Stimulated activated CD8-positive, alpha-beta memory T cell treated with anti-CD3 and anti-CD28 coated beads, Interleukin-2, amount 100 ng/mL, for 48 hours (primary cell): ENCODE measurements at regions not wholly inside any gene's neighbourhood (a gene's known extent, or its start where the extent isn't known, plus 50 kb on each side); places are given as distances from the start of the nearest gene placed in this dataset.

ENCODE experiments used
- DNase-seq, 2 donors: peaks; one replicate each; pipeline ENCODE4 v3.0.0-alpha.2; 2020; ENCODE audit warnings: low read depth in 2 of 2

- DNase-seq = no peak
Measured at GRCh38 chr4:60745800-60746571, 454.1 kb upstream of the ADGRL3 start.

DNA sequence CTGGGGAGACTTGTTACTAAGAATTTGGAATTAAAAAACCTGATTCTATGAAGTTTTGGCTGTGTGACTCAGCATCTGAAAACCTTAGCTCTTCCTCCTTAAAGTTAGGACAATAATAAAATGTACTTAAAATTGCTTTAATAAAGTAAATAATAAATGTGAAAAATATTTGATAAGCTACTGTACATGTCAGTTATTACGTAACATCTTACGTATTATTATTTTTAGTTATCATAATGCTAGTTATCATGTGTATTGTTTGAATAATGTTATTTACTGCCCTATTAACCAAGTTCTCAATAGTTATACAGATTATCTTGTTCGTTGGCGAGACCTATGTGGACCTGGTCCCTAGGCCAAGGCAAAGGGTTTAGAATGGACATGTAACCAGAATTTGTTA is 449.2 kb upstream of the ADGRL3 start:
- no peak for DNase-seq

DNA sequence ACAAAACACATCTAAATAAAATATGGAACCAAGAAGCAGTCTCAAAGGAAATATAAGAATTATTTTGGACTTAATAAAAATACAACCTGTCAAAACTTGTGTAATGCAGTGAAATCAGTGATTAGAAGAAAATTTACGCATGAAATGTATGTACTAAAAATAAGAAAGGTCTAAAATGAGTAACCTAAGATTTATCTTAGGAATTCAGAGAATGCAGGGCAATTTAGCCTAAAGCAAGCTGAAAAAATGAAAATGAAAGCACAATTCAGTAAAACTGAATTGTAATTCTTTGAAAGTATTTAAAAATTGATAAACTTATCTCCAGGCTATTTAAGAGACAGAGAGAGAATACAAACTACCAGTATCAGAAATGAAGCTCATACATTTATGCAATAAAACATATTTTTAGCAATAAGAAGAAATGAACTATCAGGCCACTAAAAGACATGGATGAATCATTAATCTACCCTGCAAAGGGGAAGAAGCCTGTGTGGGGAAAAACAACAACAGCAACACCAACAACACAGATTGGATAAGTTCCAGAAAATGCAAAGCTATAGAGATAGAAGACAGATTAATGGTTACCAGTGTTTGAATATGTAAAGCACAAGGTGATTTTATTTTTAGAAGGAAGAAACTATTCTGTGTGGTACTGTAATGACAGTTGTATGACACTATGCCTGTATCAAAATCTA is 442.0 kb upstream of the ADGRL3 start:
- DNase-seq = no peak

DNA sequence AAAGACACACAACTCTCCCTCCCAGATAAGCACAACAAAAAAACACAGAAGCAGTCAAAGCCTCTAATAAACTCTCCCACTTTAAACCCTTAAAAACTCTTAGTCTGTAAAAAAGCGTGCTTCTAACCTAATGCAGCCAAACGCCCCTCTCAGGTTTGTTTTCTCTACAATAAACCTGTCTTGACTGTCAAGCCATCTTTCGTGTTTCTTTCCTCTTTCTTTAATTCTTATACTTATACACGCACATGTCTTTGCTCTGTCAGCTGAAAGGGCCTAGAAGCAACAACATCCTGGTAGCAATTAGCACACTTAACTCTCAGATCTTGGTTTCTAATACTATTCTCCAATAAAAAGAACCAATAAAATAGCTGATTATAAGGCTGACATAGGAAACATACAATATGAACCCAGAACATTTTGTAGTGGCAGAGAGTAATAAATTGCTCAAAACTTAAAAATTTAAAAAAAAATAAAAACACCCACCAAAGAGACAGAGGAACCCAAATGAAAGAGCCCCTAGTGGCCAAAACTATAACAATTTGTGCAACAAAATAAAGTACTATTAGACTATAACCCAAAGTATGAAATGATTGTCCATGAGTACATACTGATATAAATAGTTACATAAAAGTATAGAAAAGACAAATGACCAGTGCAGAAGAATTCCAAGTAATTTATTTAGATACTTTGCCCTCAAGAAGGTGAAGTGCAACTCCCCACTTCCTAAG is 440.4 kb upstream of the ADGRL3 start:
- no peak for DNase-seq

- no peak for DNase-seq
Measured at GRCh38 chr4:60780874-60781273, 419.3 kb upstream of the ADGRL3 start.

GRCh38 chr4:60790608-60791007 is 409.5 kb upstream of the ADGRL3 start:
- DNase-seq = no peak

DNA sequence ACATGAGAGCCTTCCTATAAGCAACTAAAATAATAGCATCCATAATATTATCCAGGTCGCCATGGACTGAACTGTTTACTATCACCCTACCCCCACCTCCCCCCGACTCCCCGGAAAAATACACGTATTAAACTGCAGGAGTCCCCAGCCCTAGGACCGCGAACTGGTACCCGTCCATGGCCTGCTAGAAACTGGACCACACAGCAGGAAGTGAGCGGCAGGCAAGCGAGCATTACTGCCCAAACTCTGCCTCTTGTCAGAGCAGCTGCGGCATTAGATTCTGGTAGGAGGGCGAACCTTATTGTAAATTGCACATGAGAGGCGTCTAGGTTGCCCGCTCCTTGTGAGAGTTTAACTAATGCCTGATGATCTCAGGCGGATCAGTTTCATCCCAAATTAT is 405.8 kb upstream of the ADGRL3 start:
- DNase-seq = no peak

- DNase-seq = no peak
Measured at GRCh38 chr4:60799214-60799613, 400.9 kb upstream of the ADGRL3 start.

DNA sequence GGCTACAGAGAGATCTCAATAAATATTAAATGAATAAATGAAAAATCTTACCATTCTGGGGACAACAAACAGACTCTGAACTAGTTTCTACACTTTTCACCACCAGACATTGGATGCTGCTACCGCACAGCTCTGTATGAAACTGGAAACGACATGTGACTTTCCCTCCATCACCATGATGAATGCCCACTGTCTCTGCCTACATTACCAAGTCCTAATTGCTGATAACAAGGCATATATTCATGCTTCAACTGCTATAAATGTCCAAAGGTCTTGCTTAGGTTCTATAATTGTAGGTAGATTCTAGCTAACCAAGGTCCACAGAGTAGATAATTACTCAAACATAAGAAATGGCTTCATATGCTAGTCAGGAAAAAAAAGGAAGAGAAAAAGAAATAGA is 399.4 kb upstream of the ADGRL3 start:
- DNase-seq = no peak

- DNase-seq = no peak
Measured at GRCh38 chr4:60805500-60806313, 394.4 kb upstream of the ADGRL3 start.

GRCh38 chr4:60808726-60809485 is 391.2 kb upstream of the ADGRL3 start:
- no peak for DNase-seq

DNA sequence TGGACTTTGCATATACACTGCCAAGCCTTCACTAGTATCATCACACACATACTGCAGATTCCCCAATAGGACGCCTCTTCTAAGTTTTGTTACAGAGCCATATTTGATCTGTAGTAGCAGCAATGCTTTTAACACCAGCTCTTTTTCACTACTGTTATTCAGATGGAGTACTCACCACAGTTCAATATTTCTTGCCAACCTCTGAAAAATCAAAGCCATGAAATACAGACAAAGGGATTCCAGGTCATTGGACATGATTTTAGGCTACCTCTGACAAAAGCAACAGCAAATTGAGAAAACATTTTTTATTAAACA is 390.7 kb upstream of the ADGRL3 start:
- DNase-seq = no peak

GRCh38 chr4:60812811-60813210 is 387.3 kb upstream of the ADGRL3 start:
- DNase-seq = no peak

DNA sequence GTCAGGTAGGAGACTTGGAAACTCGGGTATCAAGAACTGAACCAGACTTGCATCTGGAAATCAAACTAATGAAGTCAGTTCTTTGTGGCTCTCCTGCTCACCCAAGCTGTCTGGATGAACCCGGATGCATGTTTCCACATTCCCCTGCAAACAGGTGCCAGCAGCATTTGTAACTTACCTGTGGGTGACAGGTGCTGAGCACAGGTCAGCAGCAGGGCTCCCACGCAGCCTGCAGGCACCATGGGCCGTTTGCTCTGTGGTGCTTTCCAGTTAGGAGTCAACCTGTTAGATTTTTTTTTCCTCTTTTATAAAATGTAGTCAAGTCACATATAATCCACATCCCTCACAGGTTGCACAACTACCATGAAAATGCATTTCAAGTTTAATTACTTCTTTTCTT is 385.6 kb upstream of the ADGRL3 start:
- DNase-seq = no peak

DNA sequence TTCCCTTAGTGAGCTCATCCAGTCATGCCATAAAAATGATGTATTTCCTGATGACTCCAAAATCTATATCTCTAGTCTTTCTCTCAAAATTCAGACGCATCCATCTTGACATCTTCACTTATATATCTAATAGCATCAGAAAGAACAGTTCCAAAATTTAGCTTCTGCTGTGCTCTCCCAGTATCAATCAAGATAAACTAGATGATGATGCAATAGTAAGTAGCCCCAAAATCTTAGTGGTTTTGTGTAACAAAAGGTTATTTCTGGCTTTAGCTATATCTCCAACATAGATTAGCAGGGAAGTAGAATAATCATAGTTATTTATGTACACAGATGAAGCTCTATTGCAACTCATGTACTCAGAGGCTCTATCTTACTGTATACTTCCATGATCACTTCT is 382.5 kb upstream of the ADGRL3 start:
- DNase-seq = no peak

DNA sequence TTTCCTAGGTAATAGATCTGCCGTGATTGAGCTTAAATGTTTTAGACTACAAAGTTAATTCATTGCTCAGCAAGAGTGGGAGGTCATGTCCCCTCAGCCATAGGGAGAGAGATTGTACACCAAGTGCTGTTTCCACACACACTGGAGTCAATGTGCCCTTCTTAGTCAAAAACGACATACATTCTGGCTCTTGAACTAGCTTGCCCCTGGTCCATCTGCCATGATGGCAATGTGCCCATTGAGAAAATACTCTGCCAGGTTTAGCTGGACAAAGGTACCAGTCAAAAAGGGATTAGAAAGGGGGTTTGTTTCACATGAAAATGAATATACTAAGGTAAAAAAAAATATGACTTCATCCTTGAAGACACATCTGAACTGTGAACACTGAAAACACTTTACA is 377.1 kb upstream of the ADGRL3 start:
- DNase-seq = no peak

DNA sequence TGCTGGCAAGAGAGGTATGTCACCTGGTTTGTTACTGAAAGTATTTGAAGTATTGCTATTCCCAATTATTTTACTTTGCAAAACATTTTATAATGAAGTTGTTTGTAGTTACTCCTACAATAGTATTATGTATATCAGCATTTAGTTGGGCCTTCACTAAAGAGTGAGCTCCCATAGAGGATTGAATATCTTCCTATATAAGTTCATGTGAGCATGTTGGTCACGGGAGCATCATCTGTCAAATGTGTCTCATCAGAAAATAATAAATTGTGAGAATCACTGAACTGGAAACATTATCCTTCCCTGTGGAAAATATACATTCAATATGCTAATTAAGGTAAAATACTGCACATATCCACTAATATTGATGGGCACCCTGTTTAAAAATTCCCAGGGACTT is 360.1 kb upstream of the ADGRL3 start:
- no peak for DNase-seq

GRCh38 chr4:60846678-60847077 is 353.4 kb upstream of the ADGRL3 start:
- no peak for DNase-seq

GRCh38 chr4:60847614-60848013 is 352.5 kb upstream of the ADGRL3 start:
- DNase-seq = no peak

GRCh38 chr4:60857130-60857753 is 342.9 kb upstream of the ADGRL3 start:
- no peak for DNase-seq

GRCh38 chr4:60863442-60863841 is 336.7 kb upstream of the ADGRL3 start:
- DNase-seq = no peak
